ENCODE measurements at regions not wholly inside any gene's neighbourhood (a gene's known extent, or its start where the extent isn't known, plus 50 kb on each side); places are given as distances from the start of the nearest gene placed in this dataset.

GRCh38 chr6:113636357-113636824, 220.8 kb upstream of the MARCKS start:
- DNase-seq, result no peak

- DNase-seq, result no peak
Observed at GRCh38 chr6:113640051-113640450, 217.1 kb upstream of the MARCKS start.

GRCh38 chr6:113642001-113642713, 215.0 kb upstream of the MARCKS start:
- DNase-seq, result no peak

DNA sequence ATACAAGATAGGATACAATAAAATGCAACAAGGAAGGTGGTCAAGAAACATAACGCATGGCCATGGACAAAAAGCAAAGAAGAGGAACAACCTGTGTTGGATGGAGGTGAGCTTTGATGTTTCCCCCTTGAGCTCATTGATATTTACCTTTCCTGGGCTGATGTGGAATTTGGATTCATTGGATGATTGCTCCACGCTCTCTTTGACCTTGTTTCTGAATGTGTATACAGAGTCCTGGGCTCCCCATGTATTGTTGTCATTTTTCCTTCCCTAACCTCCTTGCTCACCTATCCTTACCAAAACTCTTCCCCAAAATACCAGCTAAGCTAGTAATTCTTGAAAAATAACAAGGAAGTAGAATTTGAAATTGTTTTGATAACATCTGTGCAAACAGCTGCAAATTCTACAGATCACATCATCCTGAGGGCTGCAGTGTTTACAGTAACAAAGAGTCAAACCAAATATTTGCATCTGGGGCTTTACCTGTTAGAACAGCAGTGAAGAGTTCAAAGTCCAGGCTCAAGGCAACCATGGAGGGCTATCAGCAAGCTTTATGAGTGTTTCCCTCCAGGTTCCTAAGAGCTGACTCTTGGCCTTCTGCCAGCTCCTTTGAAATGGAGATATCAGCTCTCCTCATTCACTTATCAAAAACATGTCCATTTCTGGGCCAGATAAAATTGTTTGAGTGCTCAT, 214.3 kb upstream of the MARCKS start:
- DNase-seq, result no peak

- no peak for DNase-seq
Observed at GRCh38 chr6:113643407-113643770, 213.8 kb upstream of the MARCKS start.

- no peak for DNase-seq
Observed at GRCh38 chr6:113644861-113645575, 212.1 kb upstream of the MARCKS start.

DNA sequence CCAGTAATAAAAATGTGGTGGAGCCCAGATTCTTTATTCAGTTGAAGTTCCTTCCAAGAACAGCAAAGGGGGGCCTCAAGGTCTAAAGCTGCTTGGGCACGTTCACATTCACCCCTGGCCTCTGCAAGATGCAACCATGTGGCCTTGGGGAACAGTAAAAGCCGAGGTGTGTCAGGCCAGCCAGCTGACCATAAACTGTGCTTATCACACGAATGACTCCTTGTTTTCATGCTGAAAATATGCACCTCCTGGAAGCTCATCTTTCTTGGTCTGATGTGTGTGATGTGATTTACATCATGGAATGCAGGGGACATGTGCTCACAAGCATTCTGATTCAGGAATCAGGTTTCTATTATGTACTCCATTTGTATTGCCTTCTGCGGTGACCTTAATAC, 211.6 kb upstream of the MARCKS start:
- peak; percentile 71 for DNase-seq

DNA sequence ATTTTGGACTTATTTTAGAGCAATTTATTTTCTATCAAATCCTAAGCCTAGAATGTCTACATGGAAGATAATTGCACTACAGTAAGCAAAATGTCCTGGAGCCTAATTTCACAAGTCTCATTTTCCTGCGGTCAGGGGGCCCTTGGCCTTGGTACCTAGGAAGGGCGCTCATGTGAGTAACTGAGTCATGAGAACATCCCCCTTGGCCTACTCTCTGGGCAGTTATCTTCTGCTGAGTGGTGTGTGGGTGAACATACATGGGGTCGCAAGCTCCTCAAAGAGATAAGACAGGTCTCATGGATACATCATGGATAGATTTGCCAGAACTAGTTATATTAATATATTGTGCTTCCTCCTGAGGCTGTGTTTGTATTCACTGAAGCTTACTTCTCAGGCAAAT, 211.2 kb upstream of the MARCKS start:
- DNase-seq, result no peak

- DNase-seq, result no peak
Observed at GRCh38 chr6:113646701-113647100, 210.4 kb upstream of the MARCKS start.

DNA sequence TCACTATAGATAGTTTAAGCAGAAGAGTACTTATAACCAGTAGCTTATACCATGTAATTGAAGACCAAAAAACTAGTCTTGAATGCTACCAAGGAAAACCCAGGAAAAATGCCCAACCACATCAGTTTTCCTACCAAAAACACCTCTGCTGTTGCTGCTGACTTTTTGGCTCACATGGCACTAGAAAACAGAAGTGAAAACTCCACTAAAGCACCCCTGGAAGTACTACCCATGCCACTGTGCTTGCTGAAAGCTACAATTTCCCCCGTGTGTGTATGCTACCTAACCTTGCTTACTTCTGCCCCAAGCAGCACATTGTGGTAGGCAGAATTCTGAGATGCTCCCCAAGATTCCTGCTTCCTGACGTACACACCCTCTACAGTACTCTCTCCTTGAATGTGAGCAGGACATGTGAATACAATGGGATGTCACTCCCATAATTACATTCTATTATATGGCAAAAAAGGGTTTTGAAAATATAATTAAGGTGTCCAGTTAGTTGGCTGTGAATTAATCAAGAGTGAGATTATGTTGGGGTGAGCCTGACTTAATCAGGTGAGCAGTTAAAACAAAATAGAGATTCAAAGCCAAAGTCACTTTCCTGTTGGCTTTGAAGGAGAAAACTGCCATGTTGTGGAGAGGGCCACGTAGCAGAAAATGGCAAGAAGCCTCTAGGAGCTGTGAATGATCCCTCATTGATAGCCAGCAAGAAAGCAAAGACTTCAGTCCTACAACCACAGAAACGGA, 209.8 kb upstream of the MARCKS start:
- no peak for DNase-seq

- no peak for DNase-seq
Observed at GRCh38 chr6:113648698-113649097, 208.4 kb upstream of the MARCKS start.

DNA sequence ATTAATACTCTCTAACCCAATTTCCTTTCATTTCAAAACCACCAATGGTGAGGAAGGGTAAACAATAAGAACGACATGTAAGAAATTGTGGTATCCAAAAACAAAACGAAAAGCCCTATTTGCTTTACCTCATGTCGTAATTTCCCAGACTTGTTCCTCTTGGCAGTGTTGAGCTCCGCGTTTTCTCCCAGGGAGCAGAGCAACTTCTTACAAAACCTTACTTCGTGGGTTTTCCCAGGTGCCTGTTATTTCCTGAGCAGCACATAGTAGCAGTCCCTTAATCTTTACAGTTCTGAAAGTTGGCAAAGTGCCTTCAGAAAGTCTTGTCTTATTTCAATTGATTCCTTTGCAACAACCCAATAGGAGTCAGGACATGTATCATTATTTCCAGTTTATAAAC, 207.9 kb upstream of the MARCKS start:
- DNase-seq, result no peak

GRCh38 chr6:113649880-113650609, 207.1 kb upstream of the MARCKS start:
- DNase-seq, result no peak

- DNase-seq, result peak; percentile 63
Observed at GRCh38 chr6:113650610-113650979, 206.6 kb upstream of the MARCKS start.

GRCh38 chr6:113651120-113651519, 206.0 kb upstream of the MARCKS start:
- DNase-seq, result no peak

- DNase-seq, result no peak
Observed at GRCh38 chr6:113651920-113652319, 205.2 kb upstream of the MARCKS start.

GRCh38 chr6:113653275-113653674, 203.9 kb upstream of the MARCKS start:
- DNase-seq, result no peak

DNA sequence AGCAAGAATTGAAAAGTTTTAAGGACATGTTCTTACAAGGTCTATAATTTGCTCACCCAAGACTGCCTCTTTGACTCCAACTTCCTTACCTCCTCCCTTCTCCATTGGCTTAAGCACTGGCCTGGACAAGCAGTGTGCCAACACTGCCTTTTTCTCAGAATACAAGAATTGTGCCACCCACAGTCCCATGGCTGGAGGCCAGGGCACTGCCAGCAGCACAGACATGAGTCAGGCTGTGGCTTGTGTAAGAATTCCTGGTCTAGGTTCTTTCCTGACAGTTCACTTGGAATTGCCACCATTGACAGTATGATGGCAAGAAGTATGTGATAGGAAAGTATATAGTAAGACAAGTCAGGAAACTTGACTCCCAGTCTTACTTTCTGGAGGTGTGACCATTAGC, 202.7 kb upstream of the MARCKS start:
- DNase-seq, result no peak

GRCh38 chr6:113655761-113656160, 201.4 kb upstream of the MARCKS start:
- DNase-seq, result no peak

DNA sequence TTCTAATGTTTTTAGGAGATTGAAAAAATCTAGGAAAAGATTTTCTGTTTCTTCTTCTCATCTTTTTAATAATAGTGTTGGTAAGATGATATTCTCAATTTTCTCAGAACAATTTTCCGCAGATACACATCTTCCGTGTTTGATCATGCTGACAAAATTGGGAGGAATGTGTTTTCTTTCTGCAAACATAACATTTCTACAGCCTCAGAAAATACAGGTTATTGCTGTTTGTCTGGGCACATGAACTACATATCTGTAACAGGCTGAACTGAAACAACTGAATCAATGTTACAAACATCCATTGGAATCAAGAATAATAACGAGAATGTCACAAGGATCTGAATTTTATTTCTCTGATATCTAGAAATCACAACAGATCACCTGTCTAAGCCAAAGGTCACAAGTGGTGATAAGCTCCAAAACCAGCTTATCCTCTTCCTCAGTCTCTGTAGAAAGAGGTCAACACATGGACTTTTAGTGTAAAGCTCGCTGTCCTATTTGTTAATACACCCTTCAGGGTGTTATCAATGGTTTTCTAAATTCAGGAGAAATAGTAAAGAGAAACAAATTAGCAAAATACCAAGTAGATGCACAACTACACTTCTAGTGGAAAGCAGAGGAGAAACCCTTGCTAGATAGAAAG, 197.3 kb upstream of the MARCKS start:
- DNase-seq, result no peak

GRCh38 chr6:113660819-113661218, 196.3 kb upstream of the MARCKS start:
- DNase-seq, result no peak

DNA sequence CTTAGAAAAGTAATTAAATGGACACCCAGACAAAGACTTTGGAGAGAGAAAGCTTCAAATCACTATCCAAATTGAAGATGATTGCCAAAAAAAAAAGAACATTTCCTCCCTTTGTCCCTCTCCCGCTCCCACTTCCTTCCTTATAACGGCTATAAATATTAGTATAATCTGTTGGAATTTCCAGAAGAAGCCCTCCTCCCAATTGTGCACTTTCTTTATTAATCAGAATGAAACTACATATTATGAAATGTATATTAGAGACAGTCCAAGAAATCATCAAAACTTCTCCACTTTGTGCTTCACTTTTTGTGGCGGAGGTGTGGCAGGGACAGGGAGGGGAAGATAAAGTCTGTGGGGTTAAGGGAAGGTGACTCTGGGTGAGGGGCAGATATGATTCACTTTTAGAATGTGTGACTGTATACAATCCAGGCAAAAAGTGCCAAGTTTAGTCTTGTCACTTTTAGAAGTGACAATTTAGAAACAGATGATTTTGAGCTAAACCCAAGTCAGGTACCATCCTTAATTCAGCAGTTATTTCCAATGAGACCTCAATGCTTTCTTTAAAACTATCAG, 195.0 kb upstream of the MARCKS start:
- no peak for DNase-seq

Data from islet precursor cell (in vitro differentiated cells).